ENCODE measurements at regions not wholly inside any gene's neighbourhood (a gene's known extent, or its start where the extent isn't known, plus 50 kb on each side); places are given as distances from the start of the nearest gene placed in this dataset.

GRCh38 chrX:7606039-7606652, 236.8 kb upstream of the VCX start:
- no peak for TF ChIP-seq RFX5 (IDR thresholded peaks at IDR 0.05)
- TF ChIP-seq PHF8 (IDR thresholded peaks at IDR 0.05; ENCODE audit: borderline replicate concordance, low read depth) = no peak
- TF ChIP-seq CTCF (IDR thresholded peaks at IDR 0.05) = no peak
- no peak for TF ChIP-seq ZC3H11A (IDR thresholded peaks at IDR 0.05)
- no peak for TF ChIP-seq RAD21 (conservative IDR thresholded peaks at IDR 0.05 in 1 of 2, IDR thresholded peaks at IDR 0.05 in 1 of 2)
- TF ChIP-seq POLR2A (IDR thresholded peaks at IDR 0.05; ENCODE audit: low read length) = no peak
- no peak for TF ChIP-seq NR3C1 (IDR thresholded peaks at IDR 0.05)
- TF ChIP-seq HOXA7 (CRISPR knock-in tag; IDR thresholded peaks at IDR 0.05) = no peak
- TF ChIP-seq MAFK (IDR thresholded peaks at IDR 0.05; ENCODE audit: partially characterized antibody) = no peak
- TF ChIP-seq MYC (IDR thresholded peaks at IDR 0.05; ENCODE audit: borderline replicate concordance, low read length) = no peak
- TF ChIP-seq RARB (CRISPR knock-in tag; IDR thresholded peaks at IDR 0.05) = no peak
- no peak for TF ChIP-seq SMC3 (IDR thresholded peaks at IDR 0.05)
- TF ChIP-seq EP300 (IDR thresholded peaks at IDR 0.05) = no peak
